Stomach (tissue), 4 donors: ENCODE measurements at regions not wholly inside any gene's neighbourhood (a gene's known extent, or its start where the extent isn't known, plus 50 kb on each side); places are given as distances from the start of the nearest gene placed in this dataset.

ENCODE experiments used
- CTCF ChIP-seq, 7 experiments: fragments of 450-650 bp in 4 of 7; fragments of 200-600 bp in 3 of 7; sonication (generic) in 3 of 7; IDR thresholded peaks; one replicate each; pipeline ENCODE4 v1.5.1; 2016 to 2019; ENCODE audit warnings: antibody characterized with exemption in 7 of 7, control low read depth in 2 of 7, mild to moderate bottlenecking in 1 of 7
- EP300 ChIP-seq: sonication (generic); formaldehyde crosslinking; IDR thresholded peaks from one replicate; pipeline ENCODE4 v1.6.1; 2017; ENCODE audit warnings: antibody characterized with exemption
- POLR2AphosphoS5 ChIP-seq, 3 donors: sonication (generic); formaldehyde crosslinking; IDR thresholded peaks; one replicate each; pipeline ENCODE4 v1.6.1; 2016; ENCODE audit warnings: antibody characterized with exemption in 3 of 3

- TF ChIP-seq CTCF (IDR thresholded peaks at IDR 0.05), result no peak
- TF ChIP-seq EP300, result no peak
- TF ChIP-seq POLR2AphosphoS5 (IDR thresholded peaks at IDR 0.05), result no peak
Measured at GRCh38 chr17:70011750-70012149, 63.3 kb upstream of the KCNJ16 start.
